AG10803 (cell line): ENCODE measurements at regions not wholly inside any gene's neighbourhood (a gene's known extent, or its start where the extent isn't known, plus 50 kb on each side); places are given as distances from the start of the nearest gene placed in this dataset.

Experiments used
- DNase-seq: peaks from one replicate; pipeline ENCODE4 v3.0.0; 2010; ENCODE audit warnings: low read depth
- H3K4me3 ChIP-seq: 2 replicates; pipeline ENCODE4 v1.5.1; 2011; ENCODE audit warnings: mild to moderate bottlenecking, low read length, control low read depth
- TF ChIP-seq, protein P1 (sequence below): conservative IDR thresholded peaks from 2 replicates; pipeline ENCODE4 v1.5.1; 2011; ENCODE audit warnings: mild to moderate bottlenecking, low read length, control low read depth, inconsistent platforms

DNA sequence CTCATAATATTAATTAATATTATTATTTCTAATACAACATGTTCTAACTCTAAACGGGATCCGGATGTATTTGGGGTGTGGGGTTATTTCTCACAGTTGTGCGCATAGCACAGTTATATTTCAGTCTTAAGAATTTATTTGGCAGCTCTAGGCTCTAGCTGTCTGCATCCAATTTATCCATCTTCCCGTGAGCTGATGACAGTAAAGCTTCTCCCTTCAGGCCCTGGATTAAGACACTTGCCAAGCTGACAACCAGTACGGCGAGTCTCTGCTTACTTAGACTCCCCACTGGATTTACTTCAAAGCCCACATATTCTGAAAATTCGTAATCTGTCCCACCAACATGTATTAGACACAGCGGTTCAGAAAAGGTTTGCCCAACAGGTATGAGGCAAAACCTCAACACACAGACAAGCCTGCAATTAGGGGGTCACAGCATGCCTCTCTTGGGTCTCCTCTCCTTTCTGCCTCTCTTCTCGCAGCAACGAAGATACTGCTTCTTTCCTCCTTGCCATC is 232.9 kb upstream of the TMTC1 start:
- DNase-seq: no peak
- TF ChIP-seq, protein P1, sequence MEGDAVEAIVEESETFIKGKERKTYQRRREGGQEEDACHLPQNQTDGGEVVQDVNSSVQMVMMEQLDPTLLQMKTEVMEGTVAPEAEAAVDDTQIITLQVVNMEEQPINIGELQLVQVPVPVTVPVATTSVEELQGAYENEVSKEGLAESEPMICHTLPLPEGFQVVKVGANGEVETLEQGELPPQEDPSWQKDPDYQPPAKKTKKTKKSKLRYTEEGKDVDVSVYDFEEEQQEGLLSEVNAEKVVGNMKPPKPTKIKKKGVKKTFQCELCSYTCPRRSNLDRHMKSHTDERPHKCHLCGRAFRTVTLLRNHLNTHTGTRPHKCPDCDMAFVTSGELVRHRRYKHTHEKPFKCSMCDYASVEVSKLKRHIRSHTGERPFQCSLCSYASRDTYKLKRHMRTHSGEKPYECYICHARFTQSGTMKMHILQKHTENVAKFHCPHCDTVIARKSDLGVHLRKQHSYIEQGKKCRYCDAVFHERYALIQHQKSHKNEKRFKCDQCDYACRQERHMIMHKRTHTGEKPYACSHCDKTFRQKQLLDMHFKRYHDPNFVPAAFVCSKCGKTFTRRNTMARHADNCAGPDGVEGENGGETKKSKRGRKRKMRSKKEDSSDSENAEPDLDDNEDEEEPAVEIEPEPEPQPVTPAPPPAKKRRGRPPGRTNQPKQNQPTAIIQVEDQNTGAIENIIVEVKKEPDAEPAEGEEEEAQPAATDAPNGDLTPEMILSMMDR: no peak
- no peak overlapping the region for H3K4me3 ChIP-seq

DNA sequence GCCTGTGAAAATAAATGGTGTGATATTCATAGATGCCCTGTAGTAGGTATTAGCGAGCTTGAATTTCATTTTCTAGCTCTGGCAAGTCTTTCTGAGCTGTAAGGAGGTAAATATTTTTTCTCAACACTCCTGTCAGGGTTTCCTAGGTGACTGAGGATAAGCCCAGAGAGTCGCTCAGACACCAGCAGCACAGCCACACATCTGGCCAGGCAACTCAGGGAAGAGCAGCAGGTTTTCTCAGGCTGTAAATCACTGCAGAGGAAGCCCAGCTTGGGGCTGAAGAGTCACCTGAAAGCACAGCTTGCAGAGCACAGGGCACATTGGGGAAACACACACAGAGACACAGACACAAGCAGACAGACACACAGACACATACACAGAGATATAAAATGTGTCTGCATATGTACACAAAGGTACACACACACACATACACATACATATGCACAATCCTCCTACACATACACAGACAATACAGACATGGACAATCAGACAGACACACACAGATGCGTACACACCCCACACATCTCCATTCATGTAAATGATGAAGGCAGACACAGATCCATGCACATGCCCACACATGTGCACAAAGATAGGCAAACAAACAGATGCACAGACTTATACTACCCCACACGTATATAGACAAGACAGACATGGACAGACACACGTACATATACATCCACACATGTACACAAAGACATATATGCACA is 232.0 kb upstream of the TMTC1 start:
- TF ChIP-seq, protein P1: no peak
- DNase-seq: no peak

DNA sequence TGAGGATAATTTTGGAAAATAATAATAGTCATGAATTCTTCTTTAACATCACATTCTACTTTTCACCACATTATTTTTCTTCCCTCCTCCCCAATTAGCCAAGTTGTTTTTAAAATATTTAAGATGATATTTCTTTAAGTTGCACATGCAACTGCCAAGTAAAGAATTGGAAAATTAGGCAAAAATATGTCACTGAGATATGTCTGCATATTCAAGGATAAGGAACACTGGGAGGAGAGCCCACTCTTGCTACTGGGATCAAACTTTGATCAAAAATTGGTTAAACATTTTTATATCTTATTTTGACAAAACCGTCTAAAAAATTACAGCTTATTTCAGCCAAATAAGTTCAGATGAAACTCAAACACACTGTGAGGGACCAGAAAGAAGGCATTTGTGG is 231.2 kb upstream of the TMTC1 start:
- TF ChIP-seq, protein P1: no peak
- DNase-seq: no peak
- H3K4me3 ChIP-seq: no peak overlapping the region

More for the DNA sequence above, 232.0 kb upstream of the TMTC1 start:
- H3K4me3 ChIP-seq: no peak overlapping the region

DNA sequence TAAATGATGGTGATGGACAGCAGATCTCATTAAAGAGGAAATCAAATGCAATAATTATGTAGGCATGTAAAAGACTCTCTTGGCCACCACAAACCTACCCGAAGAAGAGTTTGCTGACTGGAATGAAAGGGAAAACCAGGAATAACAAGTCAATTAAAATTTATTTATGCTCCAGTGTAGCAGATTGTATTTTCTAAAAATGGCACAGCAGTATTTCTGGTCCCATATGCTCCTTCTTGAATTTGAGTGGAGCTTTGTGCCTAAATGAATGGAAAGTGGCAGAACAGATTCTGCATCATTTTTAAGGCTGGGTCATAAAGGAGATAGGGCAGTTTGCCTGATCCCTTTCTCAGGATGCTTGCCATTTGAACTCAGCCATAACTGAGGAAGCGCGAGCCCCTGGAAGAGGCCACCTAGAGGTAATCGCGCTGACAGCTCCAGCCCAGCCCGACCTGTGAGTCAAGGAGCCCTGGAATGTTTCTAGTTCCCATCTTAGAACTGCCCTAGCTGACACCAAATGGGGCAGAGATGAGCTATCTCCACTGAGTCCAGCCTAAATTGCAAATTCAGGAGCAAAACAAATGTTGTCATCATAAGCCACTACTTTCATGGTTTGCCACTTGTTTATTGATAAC is 229.2 kb upstream of the TMTC1 start:
- H3K4me3 ChIP-seq: no peak overlapping the region
- TF ChIP-seq, protein P1: no peak
- no peak for DNase-seq

DNA sequence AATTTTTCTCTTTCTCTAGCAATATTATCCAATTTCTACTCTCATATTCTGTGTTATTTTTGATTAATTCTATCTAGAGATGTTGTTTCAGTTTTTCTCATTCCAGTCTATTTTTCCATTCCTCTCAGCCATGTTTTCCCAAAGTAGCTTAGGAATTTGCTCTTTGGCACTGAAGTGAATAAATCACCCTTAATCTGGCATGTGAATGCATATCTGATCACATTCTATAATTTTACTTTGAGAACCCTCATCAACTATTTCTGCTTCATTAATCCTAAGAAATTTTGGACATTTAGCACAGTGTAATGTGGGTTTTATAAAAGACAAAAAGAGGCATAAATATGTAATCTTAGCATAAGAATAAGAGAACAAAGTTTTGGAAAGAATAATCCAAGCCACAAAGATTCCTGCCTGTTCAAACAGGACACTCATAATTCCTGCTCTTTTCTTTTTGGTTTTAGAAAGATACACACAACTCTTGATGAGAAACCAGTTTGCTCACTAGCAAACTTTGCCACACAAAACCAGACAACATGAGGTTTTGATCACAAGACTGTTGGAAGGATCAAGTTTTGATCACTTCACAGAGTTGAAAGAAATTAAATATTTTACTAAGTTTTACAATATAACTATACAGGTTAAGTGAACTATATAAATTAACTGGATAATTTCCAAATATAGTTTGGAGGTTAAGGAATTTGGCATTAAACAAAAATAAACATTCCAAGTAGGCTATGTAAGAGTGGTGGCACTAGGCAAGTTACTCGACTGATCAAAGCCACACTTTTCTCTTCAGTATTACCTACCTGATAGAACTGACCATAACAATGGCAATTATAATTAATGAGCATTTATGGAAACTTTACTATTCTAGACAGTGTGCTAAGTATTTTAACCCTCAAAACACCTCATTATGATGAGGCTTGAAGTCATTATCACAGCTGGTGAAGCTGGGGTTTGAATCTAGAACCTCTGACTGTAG is 226.6 kb upstream of the TMTC1 start:
- H3K4me3 ChIP-seq: no peak overlapping the region
- no peak for DNase-seq
- TF ChIP-seq, protein P1: no peak

DNA sequence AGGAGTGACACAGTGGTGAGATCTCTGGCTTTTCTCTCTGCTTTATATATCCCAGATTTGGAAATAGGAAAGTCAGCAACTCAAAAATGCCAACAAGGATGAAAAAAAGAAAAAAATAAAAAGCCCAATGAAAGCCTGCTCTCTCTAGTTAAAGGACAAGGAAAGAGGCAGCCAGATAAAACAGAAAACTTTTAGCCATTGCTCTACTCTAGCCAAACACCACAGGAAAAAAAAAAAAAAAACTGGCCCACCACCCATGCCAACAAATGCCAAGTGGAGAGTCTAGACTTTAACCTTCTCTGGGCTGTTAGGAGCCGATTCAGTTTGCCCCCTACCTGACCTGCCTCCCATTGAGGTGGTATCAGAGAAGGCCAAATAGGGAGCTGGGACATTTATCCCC is 222.3 kb upstream of the TMTC1 start:
- no peak for DNase-seq
- TF ChIP-seq, protein P1: no peak
- H3K4me3 ChIP-seq: no peak overlapping the region
